ENCODE measurements at regions not wholly inside any gene's neighbourhood (a gene's known extent, or its start where the extent isn't known, plus 50 kb on each side); places are given as distances from the start of the nearest gene placed in this dataset.

DNA sequence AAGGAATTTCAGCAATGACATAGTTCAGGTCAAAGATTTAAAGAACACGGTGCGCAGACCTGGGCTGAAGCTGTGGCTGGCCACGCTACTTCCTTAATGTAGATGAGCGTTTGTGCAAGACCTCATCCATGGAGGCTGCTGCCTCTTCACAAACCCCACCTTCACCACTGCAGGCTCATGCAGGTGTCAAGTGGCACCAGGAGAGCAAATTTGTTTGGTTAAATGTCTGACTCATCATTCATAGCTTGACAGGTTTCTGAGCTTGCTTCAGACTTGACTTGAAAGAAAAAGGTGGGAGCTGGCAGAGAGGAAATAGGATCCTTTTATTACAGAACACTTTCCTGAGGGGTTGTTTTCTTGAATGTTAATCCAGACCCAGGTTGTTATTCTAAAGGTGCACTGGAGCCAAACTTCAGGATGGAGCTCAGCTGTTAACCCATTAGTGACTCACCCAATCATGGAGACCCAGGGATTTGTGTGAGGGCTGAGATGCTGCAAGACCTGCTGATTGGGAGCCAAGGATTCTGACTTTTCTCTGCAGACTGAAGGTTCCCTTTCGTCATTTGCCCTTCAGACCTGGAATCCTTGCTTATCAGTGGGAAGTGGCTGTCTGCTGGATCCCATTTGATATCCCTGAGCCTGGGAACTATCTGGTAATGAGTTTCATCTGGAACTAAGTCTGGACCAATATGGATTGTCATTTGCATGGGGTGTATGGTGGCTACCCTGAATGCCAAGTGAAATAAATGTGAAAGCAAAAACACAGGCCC, 315.3 kb downstream of the PTTG2 start:
- TF ChIP-seq, protein P1, sequence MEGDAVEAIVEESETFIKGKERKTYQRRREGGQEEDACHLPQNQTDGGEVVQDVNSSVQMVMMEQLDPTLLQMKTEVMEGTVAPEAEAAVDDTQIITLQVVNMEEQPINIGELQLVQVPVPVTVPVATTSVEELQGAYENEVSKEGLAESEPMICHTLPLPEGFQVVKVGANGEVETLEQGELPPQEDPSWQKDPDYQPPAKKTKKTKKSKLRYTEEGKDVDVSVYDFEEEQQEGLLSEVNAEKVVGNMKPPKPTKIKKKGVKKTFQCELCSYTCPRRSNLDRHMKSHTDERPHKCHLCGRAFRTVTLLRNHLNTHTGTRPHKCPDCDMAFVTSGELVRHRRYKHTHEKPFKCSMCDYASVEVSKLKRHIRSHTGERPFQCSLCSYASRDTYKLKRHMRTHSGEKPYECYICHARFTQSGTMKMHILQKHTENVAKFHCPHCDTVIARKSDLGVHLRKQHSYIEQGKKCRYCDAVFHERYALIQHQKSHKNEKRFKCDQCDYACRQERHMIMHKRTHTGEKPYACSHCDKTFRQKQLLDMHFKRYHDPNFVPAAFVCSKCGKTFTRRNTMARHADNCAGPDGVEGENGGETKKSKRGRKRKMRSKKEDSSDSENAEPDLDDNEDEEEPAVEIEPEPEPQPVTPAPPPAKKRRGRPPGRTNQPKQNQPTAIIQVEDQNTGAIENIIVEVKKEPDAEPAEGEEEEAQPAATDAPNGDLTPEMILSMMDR (IDR thresholded peaks at IDR 0.05) = no peak
- DNase-seq (ENCODE audit: low spot score in 2 of 2) = no peak
- intact Hi-C loops (cut with DNase I) = no loop called here
- Histone ChIP-seq H3K36me3 (no peaks in the 10 kb centered on the region), H3K9me3 (no peaks in the 10 kb centered on the region), H3K27ac (no peak overlapping the region), H3K4me3 (no peak overlapping the region), H3K4me1 (peaks cover 0 to 3% of the 10 kb centered on the region in 2 donors), H3K27me3 (no peaks in the 10 kb centered on the region)

DNA sequence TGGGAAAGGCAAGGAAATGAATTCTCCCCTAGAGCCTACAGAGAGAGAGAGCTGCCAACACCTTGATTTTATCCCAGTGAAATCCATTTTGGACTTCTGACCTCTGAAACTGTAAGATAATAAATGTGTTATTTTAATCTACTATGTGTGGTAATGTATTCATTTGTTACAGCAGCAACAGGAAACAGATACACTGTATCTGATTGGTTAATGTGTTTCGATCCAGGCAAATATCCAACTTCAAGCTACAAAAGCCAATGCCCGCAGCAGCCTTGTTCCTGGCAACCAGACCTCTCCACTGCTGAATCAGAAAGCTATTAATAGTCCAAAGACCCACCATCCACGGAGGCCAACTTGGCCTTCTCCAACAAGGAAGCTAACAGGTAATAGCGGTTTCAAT, 318.1 kb downstream of the PTTG2 start:
- DNase-seq (ENCODE audit: low spot score in 2 of 2) = no peak
- Histone ChIP-seq H3K27ac (no peak overlapping the region), H3K27me3 (no peaks in the 10 kb centered on the region), H3K4me1 (peaks cover 0 to 3% of the 10 kb centered on the region in 2 donors), H3K4me3 (no peak overlapping the region), H3K36me3 (no peaks in the 10 kb centered on the region), H3K9me3 (no peaks in the 10 kb centered on the region)
- intact Hi-C loops (cut with DNase I) = no loop called here
- TF ChIP-seq, protein P1 (IDR thresholded peaks at IDR 0.05) = no peak

DNA sequence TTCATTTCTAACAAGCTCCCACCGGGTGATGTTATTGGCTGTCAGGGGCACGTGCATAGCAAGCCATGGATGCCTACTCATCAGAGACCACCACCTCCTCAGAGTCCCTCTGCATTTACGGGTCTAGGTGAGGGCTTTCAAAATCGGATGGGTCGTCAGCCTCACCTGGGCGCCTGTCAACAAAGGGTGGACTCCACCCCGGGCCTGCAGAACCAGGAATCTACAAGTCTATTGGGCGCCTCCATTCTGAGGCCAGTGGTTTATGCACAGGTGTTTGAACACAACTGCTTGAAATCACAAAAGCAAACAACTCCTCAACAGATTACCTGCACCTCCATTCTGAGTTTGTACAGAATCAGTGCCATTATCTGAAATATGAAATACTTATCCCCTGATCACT, 318.9 kb downstream of the PTTG2 start:
- H3K4me1 ChIP-seq = peaks cover 0 to 3% of the 10 kb centered on the region in 2 donors
- no peaks in the 10 kb centered on the region for H3K27me3 ChIP-seq
- H3K9me3 ChIP-seq = no peaks in the 10 kb centered on the region
- H3K4me3 ChIP-seq = no peak overlapping the region
- TF ChIP-seq, protein P1 (IDR thresholded peaks at IDR 0.05) = no peak
- no peaks in the 10 kb centered on the region for H3K36me3 ChIP-seq
- H3K27ac ChIP-seq = peak overlapping the region in 1 of 2 donors; percentile 5
- no peak for DNase-seq (ENCODE audit: low spot score in 2 of 2)
- intact Hi-C loops (cut with DNase I) = no loop called here

DNA sequence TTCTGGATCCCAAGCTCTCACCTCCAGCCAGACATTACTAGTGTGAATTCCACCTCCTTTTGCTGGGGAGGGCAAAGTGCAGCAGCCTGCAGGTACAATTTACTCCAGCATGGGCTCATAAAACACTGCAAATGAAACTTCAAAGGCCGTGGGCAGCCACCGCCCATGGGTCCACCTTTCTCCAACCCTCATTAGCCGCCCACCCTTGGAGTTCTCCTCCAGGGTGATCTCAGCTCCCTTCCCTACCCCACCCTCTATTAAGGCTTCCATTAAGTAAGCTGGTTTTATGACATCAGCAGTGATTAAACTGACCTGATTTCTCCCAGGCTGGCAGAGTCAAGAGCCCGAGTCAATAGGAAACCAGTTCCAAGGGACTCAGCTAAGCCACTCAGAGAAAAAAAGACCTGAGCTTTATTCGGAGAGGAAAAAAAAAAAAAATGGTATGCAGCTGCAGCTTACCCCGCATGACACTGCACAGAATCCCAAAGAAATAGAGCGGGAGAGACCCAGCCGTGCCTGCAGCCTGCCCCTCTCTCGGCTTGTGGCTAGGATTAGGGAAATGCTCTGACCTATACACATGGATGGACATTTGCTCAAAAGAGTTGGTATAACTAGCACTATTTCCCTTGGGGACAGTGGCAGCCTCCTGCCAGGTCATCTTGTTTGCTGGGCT, 319.6 kb downstream of the PTTG2 start:
- peak overlapping the region in 1 of 2 donors; percentile 5 for H3K27ac ChIP-seq

DNA sequence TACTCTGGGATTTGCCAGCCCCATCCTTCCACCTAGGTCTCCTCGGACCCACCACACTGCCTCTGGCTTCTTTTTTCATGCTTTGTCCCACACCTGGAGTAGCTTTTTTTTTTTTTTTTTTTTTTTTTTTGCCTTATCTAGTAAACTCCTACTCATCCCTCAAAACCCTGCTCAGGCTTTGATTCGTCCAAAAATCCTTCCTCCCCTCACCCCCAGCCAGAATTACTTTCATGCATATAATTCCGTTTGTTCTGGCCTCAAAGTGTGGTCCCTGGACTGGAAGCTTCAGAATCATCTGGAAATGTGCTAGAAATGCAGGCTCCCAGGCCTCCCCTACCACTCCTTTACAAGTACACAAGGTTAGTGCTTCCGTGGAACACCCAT, 320.1 kb downstream of the PTTG2 start:
- Histone ChIP-seq H3K36me3 (no peaks in the 10 kb centered on the region), H3K27ac (no peak overlapping the region), H3K4me3 (no peak overlapping the region), H3K27me3 (no peaks in the 10 kb centered on the region), H3K9me3 (no peaks in the 10 kb centered on the region), H3K4me1 (peaks cover 0 to 3% of the 10 kb centered on the region in 2 donors)
- TF ChIP-seq, protein P1 (IDR thresholded peaks at IDR 0.05) = no peak
- intact Hi-C loops (cut with DNase I) = no loop called here
- DNase-seq (ENCODE audit: low spot score in 2 of 2) = no peak

More for the DNA sequence above, 319.6 kb downstream of the PTTG2 start:
- Histone ChIP-seq H3K36me3 (no peaks in the 10 kb centered on the region), H3K27me3 (no peaks in the 10 kb centered on the region), H3K9me3 (no peaks in the 10 kb centered on the region), H3K4me1 (peaks cover 0 to 3% of the 10 kb centered on the region in 2 donors), H3K4me3 (no peak overlapping the region)
- intact Hi-C loops (cut with DNase I) = no loop called here
- DNase-seq (ENCODE audit: low spot score in 2 of 2) = no peak
- TF ChIP-seq, protein P1 (IDR thresholded peaks at IDR 0.05) = no peak

Measured in ascending aorta (tissue), 2 donors.